T-cell (primary cell): ENCODE measurements at regions not wholly inside any gene's neighbourhood (a gene's known extent, or its start where the extent isn't known, plus 50 kb on each side); places are given as distances from the start of the nearest gene placed in this dataset.

Experiments used
- ATAC-seq, 4 experiments: fragments of 200-7000 bp in 3 of 4; fragments of 150-1000 bp in 1 of 4; cut with Tn5 transposase; replicated peaks in 1 of 4; 1 replicate in 3 of 4; 2 replicates in 1 of 4; pipeline ENCODE4 v1.10.0; 2021; ENCODE audit warnings: moderate library complexity in 3 of 4, mild to moderate bottlenecking in 2 of 4, moderate number of reproducible peaks in 1 of 4
- CTCF ChIA-PET, 2 donors: fragments of 300-600 bp; sonication (Branson Sonifier 250); formaldehyde crosslinking; loops; one replicate each; lab custom pipeline; 2022; ENCODE audit warnings: antibody characterized with exemption in 2 of 2; lab: Charles Lee
- POLR2A ChIA-PET, 2 donors: fragments of 300-600 bp; sonication (Branson Sonifier 250); formaldehyde crosslinking; loops; one replicate each; lab custom pipeline; 2022; ENCODE audit warnings: antibody characterized with exemption in 2 of 2; lab: Charles Lee
- DNase-seq, 35 experiments: peaks; one replicate each; pipeline versions ENCODE4 v3.0.0 to v3.0.0-alpha.2; 2013 to 2023
- H3K27ac ChIP-seq: one replicate; pipeline ENCODE4 v1.5.1; 2013; ENCODE audit warnings: low read length
- H3K27me3 ChIP-seq, 2 experiments: replicated peaks in 1 of 2; 1 replicate in 1 of 2; 2 replicates in 1 of 2; pipeline versions ENCODE4 v1.6.1 to v1.7.0; 2013; ENCODE audit warnings: low read length in 1 of 2, mixed read lengths in 1 of 2; ENCODE audit not compliant: control insufficient read depth in 2 of 2, insufficient read depth in 2 of 2; ENCODE audit errors: extremely low read depth in 1 of 2
- H3K36me3 ChIP-seq, 2 donors: 1 replicate in 1 of 2; 2 replicates in 1 of 2; pipeline versions ENCODE4 v1.6.1 to v1.7.0; 2013; ENCODE audit warnings: low read length in 1 of 2; ENCODE audit not compliant: control insufficient read depth in 2 of 2, insufficient read depth in 1 of 2; ENCODE audit errors: extremely low read depth in 1 of 2
- H3K4me1 ChIP-seq, 2 experiments: 1 replicate in 1 of 2; 2 replicates in 1 of 2; pipeline versions ENCODE4 v1.6.1 to v1.7.0; 2013; ENCODE audit warnings: low read length in 2 of 2, mixed read lengths in 1 of 2; ENCODE audit not compliant: insufficient read depth in 2 of 2, control insufficient read depth in 1 of 2; ENCODE audit errors: extremely low read depth in 1 of 2
- H3K4me3 ChIP-seq, 2 donors: 1 replicate in 1 of 2; 2 replicates in 1 of 2; pipeline versions ENCODE4 v1.5.1 to v1.7.0; 2013; ENCODE audit warnings: mild to moderate bottlenecking in 2 of 2, low read length in 1 of 2, moderate library complexity in 1 of 2; ENCODE audit not compliant: control insufficient read depth in 1 of 2; ENCODE audit errors: extremely low read depth in 1 of 2
- H3K9me3 ChIP-seq: 2 replicates; pipeline ENCODE4 v1.7.0; 2013
- H3K27ac Mint-ChIP-seq, 2 donors: one replicate each; pipeline ENCODE4 v1.8.0; 2020 to 2021; ENCODE audit warnings: mild to moderate bottlenecking in 2 of 2, mixed read lengths in 2 of 2
- H3K27me3 Mint-ChIP-seq, 2 donors: one replicate each; pipeline ENCODE4 v1.8.0; 2021 to 2022; ENCODE audit warnings: mixed read lengths in 2 of 2
- H3K36me3 Mint-ChIP-seq: one replicate; pipeline ENCODE4 v1.8.0; 2021; ENCODE audit warnings: mixed read lengths
- H3K4me1 Mint-ChIP-seq, 3 donors: one replicate each; pipeline ENCODE4 v1.8.0; 2020 to 2022; ENCODE audit warnings: mixed read lengths in 3 of 3, mild to moderate bottlenecking in 1 of 3
- H3K4me3 Mint-ChIP-seq, 3 donors: one replicate each; pipeline ENCODE4 v1.8.0; 2020 to 2022; ENCODE audit warnings: mild to moderate bottlenecking in 3 of 3, mixed read lengths in 3 of 3, moderate library complexity in 3 of 3
- H3K9me3 Mint-ChIP-seq, 3 donors: one replicate each; pipeline ENCODE4 v1.8.0; 2020 to 2022; ENCODE audit warnings: mixed read lengths in 3 of 3
- WGBS: methylation state at CpG from one replicate; pipeline ENCODE4 v1.1.5; 2013; ENCODE audit warnings: missing lambda C conversion rate; ENCODE audit not compliant: insufficient coverage; 5-methylcytosine and 5-hydroxymethylcytosine counted together

- Histone ChIP-seq H3K27ac (no peak overlapping the region), H3K36me3 (no peaks in the 10 kb centered on the region), H3K4me3 (no peak overlapping the region), H3K4me1 (no peaks in the 10 kb centered on the region), H3K9me3 (no peaks in the 10 kb centered on the region), H3K27me3 (no peaks in the 10 kb centered on the region)
- Mint-ChIP-seq H3K9me3 (peaks cover 0 to 8% (median 2%) of the 10 kb centered on the region in 3 donors), H3K4me3 (no peak overlapping the region), H3K4me1 (no peaks in the 10 kb centered on the region), H3K27ac (no peak overlapping the region), H3K27me3 (peaks cover 1 to 8% of the 10 kb centered on the region in 2 donors), H3K36me3 (no peaks in the 10 kb centered on the region)
- WGBS: 82% methylated on average over 2 of the region's 3 CpGs
- DNase-seq (no peak), ATAC-seq (no peak)
- ChIA-PET POLR2A (no interaction called here), CTCF (no interaction called here)
Observed at GRCh38 chr2:67627456-67628207, 230.5 kb downstream of the ETAA1 start.

GRCh38 chr2:67628892-67629291 lies 231.8 kb downstream of the ETAA1 start:
- Mint-ChIP-seq H3K4me1 (no peaks in the 10 kb centered on the region), H3K4me3 (no peak overlapping the region), H3K27ac (no peak overlapping the region), H3K27me3 (peaks cover 1 to 8% of the 10 kb centered on the region in 2 donors), H3K36me3 (no peaks in the 10 kb centered on the region), H3K9me3 (peaks cover 0 to 4% (median 2%) of the 10 kb centered on the region in 3 donors)
- ChIA-PET POLR2A (no interaction called here), CTCF (no interaction called here)
- H3K4me3 ChIP-seq: no peak overlapping the region
- no peaks in the 10 kb centered on the region for H3K36me3 ChIP-seq
- no peak overlapping the region for H3K27ac ChIP-seq
- WGBS: no CpG with 5 or more reads among the region's 1 CpG
- ATAC-seq (no peak), DNase-seq (no peak)
- H3K27me3 ChIP-seq: no peaks in the 10 kb centered on the region
- H3K4me1 ChIP-seq: no peaks in the 10 kb centered on the region
- H3K9me3 ChIP-seq: no peaks in the 10 kb centered on the region

GRCh38 chr2:67631483-67631882 lies 234.3 kb downstream of the ETAA1 start:
- ATAC-seq (no peak), DNase-seq (no peak)
- no peaks in the 10 kb centered on the region for H3K27me3 ChIP-seq
- H3K36me3 Mint-ChIP-seq: no peaks in the 10 kb centered on the region
- H3K36me3 ChIP-seq: no peaks in the 10 kb centered on the region
- H3K27ac ChIP-seq: no peak overlapping the region
- no peaks in the 10 kb centered on the region for H3K9me3 ChIP-seq
- H3K9me3 Mint-ChIP-seq: peaks cover 0 to 4% (median 0%) of the 10 kb centered on the region in 3 donors
- POLR2A ChIA-PET: no interaction called here
- peaks cover 0 to 1% of the 10 kb centered on the region in 2 donors for H3K27me3 Mint-ChIP-seq
- H3K4me3 Mint-ChIP-seq: no peak overlapping the region
- CTCF ChIA-PET: no interaction called here
- H3K27ac Mint-ChIP-seq: no peak overlapping the region
- H3K4me3 ChIP-seq: no peak overlapping the region
- no peaks in the 10 kb centered on the region for H3K4me1 ChIP-seq
- no peaks in the 10 kb centered on the region for H3K4me1 Mint-ChIP-seq

- Histone ChIP-seq H3K27ac (no peak overlapping the region), H3K36me3 (no peaks in the 10 kb centered on the region), H3K27me3 (no peaks in the 10 kb centered on the region), H3K4me1 (no peaks in the 10 kb centered on the region), H3K9me3 (no peaks in the 10 kb centered on the region), H3K4me3 (no peak overlapping the region)
- Mint-ChIP-seq H3K4me3 (no peak overlapping the region), H3K36me3 (no peaks in the 10 kb centered on the region), H3K27ac (no peak overlapping the region), H3K27me3 (peaks cover 0 to 1% of the 10 kb centered on the region in 2 donors), H3K9me3 (peaks cover 0 to 4% (median 0%) of the 10 kb centered on the region in 3 donors), H3K4me1 (no peaks in the 10 kb centered on the region)
- DNase-seq (no peak), ATAC-seq (no peak)
- CTCF ChIA-PET: no interaction called here
- WGBS: no CpG with 5 or more reads among the region's 3 CpGs
- POLR2A ChIA-PET: no interaction called here
Observed at GRCh38 chr2:67633212-67633856, 236.2 kb downstream of the ETAA1 start.

GRCh38 chr2:67638146-67638545 lies 241.0 kb downstream of the ETAA1 start:
- Histone ChIP-seq H3K4me3 (no peak overlapping the region), H3K36me3 (no peaks in the 10 kb centered on the region), H3K4me1 (no peaks in the 10 kb centered on the region), H3K27ac (no peak overlapping the region), H3K27me3 (no peaks in the 10 kb centered on the region), H3K9me3 (no peaks in the 10 kb centered on the region)
- no peak overlapping the region for H3K27ac Mint-ChIP-seq
- no peak overlapping the region for H3K4me3 Mint-ChIP-seq
- H3K4me1 Mint-ChIP-seq: no peaks in the 10 kb centered on the region
- DNase-seq (no peak), ATAC-seq (no peak)
- H3K36me3 Mint-ChIP-seq: no peaks in the 10 kb centered on the region
- ChIA-PET POLR2A (no interaction called here), CTCF (no interaction called here)
- peaks cover 0 to 4% of the 10 kb centered on the region in 2 donors for H3K27me3 Mint-ChIP-seq
- 27% methylated on average over 2 of the region's 3 CpGs for WGBS
- H3K9me3 Mint-ChIP-seq: peaks cover 0 to 4% (median 0%) of the 10 kb centered on the region in 3 donors

GRCh38 chr2:67641312-67642045 lies 244.3 kb downstream of the ETAA1 start:
- no peak for DNase-seq
- Mint-ChIP-seq H3K4me3 (no peak overlapping the region), H3K27me3 (peaks cover 0 to 4% of the 10 kb centered on the region in 2 donors), H3K36me3 (no peaks in the 10 kb centered on the region), H3K4me1 (no peaks in the 10 kb centered on the region), H3K27ac (no peak overlapping the region), H3K9me3 (peaks cover 0 to 7% (median 4%) of the 10 kb centered on the region in 3 donors)
- H3K27me3 ChIP-seq: no peaks in the 10 kb centered on the region
- ChIA-PET CTCF (interaction anchor here in 1 of 2 donors (0.7 kb wide), 1 partner anchor 611 kb away, joined by 3 read pairs; no protein-coding TSS in a partner anchor), POLR2A (no interaction called here)
- no peaks in the 10 kb centered on the region for H3K36me3 ChIP-seq
- no peak overlapping the region for H3K27ac ChIP-seq
- H3K4me1 ChIP-seq: no peaks in the 10 kb centered on the region
- no peak for ATAC-seq
- no peaks in the 10 kb centered on the region for H3K9me3 ChIP-seq
- no peak overlapping the region for H3K4me3 ChIP-seq
- no CpG with 5 or more reads among the region's 3 CpGs for WGBS
